RWPE1 (cell line): ENCODE measurements at regions not wholly inside any gene's neighbourhood (a gene's known extent, or its start where the extent isn't known, plus 50 kb on each side); places are given as distances from the start of the nearest gene placed in this dataset.

ENCODE experiments used
- CTCF ChIA-PET: fragments of 350-600 bp; sonication (Branson Sonifier 250); formaldehyde crosslinking; extraction: SDS; loops from one replicate; lab custom pipeline; 2021; lab: Yijun Ruan, JAX
- POLR2A ChIA-PET: fragments of 400-600 bp; formaldehyde crosslinking; extraction: SDS; loops from one replicate; lab custom pipeline; 2020; ENCODE audit warnings: antibody characterized with exemption; ENCODE audit not compliant: low non-redundant PET; lab: Yijun Ruan, JAX
- DNase-seq: peaks from one replicate; pipeline ENCODE4 v3.0.0; 2012; ENCODE audit warnings: low spot score
- H3K27ac ChIP-seq: fragments of 450-650 bp; 2 replicates; pipeline ENCODE4 v1.5.1; 2017
- TF ChIP-seq, protein P1 (sequence below): fragments of 450-650 bp; conservative IDR thresholded peaks from 2 replicates; pipeline ENCODE4 v1.5.1; 2017; ENCODE audit warnings: low read depth, mild to moderate bottlenecking

DNA sequence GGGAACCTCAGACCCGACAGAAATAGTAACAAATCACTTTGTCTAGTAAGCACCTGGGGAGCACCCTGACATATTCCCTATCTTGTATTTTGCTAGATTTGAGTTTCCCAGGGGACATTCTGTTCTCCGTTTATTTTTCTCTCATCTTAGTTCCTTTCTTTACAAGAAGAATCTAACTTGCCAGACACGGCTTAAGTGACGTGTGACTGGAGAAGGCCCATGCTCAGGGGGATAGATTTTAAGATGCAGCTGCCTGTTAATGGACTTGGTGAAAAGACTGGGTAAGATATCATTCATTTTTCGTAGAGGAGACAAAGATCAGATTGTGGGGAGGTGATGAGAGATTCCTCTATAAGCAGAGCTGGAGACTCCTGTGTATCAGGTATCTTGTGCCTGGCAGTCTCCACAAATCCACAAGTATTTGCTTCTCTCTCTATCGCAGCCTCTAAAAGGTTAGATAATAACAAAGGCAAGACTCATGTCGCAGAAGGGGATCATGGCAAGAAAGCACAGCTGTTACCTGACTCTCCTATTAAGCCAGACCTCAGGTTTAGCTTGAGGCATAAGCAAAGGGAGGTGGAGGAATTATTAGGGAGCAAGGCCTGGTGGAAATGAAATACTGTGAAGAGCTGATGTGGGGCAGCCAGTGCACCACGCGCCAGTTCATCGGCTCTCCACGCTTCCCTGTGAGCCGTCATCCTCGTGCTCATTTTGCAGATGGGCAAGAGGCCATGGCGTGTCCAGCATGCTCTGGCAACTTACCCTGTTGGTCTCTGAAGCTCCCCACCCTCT, 347.2 kb upstream of the TNP1 start:
- no peak for DNase-seq
- no peak overlapping the region for H3K27ac ChIP-seq
- POLR2A ChIA-PET = no interaction called here
- CTCF ChIA-PET = interaction anchor here (0.7 kb wide), 1 partner anchor 1010 kb away, joined by 4 read pairs; no protein-coding TSS in a partner anchor
- TF ChIP-seq, protein P1, sequence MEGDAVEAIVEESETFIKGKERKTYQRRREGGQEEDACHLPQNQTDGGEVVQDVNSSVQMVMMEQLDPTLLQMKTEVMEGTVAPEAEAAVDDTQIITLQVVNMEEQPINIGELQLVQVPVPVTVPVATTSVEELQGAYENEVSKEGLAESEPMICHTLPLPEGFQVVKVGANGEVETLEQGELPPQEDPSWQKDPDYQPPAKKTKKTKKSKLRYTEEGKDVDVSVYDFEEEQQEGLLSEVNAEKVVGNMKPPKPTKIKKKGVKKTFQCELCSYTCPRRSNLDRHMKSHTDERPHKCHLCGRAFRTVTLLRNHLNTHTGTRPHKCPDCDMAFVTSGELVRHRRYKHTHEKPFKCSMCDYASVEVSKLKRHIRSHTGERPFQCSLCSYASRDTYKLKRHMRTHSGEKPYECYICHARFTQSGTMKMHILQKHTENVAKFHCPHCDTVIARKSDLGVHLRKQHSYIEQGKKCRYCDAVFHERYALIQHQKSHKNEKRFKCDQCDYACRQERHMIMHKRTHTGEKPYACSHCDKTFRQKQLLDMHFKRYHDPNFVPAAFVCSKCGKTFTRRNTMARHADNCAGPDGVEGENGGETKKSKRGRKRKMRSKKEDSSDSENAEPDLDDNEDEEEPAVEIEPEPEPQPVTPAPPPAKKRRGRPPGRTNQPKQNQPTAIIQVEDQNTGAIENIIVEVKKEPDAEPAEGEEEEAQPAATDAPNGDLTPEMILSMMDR = no peak

DNA sequence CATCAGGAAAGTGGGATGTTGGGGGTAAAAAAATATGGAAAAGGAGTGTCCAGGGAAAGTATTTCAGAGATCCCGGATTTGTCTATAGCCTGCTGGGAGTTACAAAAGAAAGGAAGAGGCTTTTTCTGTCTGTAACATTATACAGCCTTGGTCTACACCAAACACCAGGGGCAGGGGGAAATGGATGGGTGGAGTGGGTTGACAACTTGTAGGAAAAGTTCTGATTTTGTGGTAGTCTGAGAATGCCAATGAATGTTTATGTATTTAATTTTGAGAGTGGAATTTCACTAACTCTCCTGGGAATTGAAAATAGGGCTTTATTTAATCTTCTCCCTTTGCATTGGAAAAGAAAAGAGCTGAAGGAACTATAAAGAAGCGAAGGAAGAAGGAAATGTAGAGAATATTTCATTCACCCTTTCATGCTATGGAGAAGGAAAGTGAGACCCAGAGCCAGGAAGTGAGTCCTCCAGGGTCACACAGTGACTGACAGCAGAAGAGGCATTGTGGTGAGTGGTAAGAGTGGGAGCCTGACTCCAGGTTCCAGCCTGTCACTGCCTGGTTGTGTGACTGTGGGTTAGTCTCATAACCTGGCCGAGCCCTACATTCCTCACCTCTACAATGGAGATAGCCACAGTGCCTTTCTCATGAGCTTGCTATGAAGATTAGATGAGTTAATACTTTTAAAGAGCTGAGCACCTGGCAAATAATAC, 346.3 kb upstream of the TNP1 start:
- no peak overlapping the region for H3K27ac ChIP-seq
- ChIA-PET CTCF (interaction anchor here (0.7 kb wide), 1 partner anchor 1009 kb away, joined by 4 read pairs; no protein-coding TSS in a partner anchor), POLR2A (no interaction called here)
- TF ChIP-seq, protein P1 = no peak
- DNase-seq = no peak

DNA sequence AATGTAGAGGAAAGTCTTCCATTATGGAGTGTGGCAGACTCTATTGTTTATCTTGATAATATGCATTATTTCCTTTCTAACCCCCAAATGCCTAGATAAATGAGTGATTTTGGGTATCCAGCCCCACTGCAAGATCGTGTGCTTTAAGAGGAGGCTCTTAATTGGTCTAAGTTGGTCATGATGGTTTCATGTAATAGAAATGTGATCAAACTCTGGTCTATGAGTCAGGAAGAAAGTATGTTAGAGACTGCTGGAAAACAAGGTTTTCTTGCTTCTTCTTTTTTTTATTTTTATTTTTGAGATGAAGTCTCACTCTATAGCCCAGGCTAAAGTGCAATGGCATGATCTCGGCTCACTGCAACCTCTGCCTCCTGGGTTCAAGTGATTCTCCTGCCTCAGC, 344.5 kb upstream of the TNP1 start:
- TF ChIP-seq, protein P1 = no peak
- no peak for DNase-seq
- no peak overlapping the region for H3K27ac ChIP-seq
- ChIA-PET POLR2A (no interaction called here), CTCF (no interaction called here)

DNA sequence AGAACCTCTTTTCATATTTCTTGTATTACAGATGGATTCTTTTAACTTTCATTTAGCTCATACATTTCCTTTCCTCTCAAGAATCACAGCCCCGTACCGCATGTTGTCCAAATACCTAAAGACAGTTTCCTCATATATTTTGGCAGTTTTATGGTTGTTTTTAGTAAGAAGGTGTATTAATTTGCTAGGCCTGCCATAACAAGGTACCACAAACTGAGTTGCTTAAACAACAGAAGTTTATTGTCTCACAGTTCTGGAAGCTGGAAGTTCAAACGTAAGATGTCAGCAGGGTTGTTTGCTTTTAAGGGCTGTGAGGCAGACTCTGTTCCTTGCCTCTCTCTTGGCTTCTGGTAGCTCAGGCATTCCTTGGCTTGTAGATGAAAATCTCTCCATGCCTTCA, 343.2 kb upstream of the TNP1 start:
- CTCF ChIA-PET = no interaction called here
- DNase-seq = no peak
- H3K27ac ChIP-seq = no peak overlapping the region
- TF ChIP-seq, protein P1 = no peak
- POLR2A ChIA-PET = no interaction called here

DNA sequence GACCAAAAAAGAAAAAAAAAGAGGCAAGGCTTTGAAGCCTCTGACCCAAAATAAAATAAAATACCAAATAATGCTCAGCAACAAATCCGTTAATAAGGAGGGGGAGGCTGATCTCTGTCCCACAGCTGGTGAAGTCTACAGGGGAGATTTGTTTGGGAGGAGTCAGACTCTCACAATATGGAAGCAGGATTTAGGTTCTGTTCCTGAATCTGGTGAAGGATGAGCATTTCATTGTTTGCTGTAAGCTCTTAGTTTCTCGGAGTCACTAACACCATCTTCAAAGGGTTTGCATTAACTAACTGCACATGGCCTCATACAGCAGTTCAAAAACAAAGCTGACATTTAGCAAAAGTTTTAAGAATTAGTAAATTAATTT, 339.4 kb upstream of the TNP1 start:
- no peak overlapping the region for H3K27ac ChIP-seq
- TF ChIP-seq, protein P1 = no peak
- ChIA-PET POLR2A (no interaction called here), CTCF (interaction anchor here (0.7 kb wide), 1 partner anchor 194 kb away, joined by 3 read pairs; no protein-coding TSS in a partner anchor)
- no peak for DNase-seq

DNA sequence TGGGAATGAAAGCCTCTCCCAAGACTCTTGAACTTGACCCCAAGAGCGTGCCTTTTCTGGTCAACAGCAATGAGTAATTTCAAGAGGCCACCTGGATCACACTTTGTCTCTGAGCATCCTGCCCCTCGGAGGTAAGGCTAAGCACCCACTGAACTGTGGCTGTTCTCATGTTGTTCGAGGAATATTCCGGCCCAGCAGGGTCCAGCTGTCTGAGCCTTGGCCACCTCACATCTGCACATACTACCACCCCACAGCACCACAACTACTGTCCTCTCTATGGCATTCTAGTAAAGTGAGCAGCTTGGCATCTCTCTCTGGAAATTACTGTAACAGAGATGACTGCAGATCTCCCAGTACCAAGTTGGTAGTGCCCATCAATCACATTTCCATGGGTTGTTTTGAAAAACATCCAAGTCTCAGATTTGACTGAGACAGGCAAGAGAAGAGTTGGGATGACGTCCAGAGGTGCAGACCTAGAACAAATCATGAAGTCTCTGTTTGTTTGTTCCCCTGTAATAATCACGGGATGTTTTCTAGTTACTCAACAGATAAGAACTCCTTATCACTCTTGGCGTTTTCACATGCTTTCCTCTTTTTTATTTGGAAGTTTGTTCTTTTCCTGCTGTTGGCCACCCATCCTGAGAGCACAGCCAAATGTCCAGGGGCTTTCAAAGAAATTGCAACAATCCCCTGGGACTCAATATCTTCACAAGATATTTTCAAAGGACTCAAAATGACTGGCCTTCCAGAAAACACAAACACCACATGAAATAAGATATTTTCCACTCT, 336.0 kb upstream of the TNP1 start:
- no peak for DNase-seq
- CTCF ChIA-PET = interaction anchor here (0.6 kb wide), 1 partner anchor 315 kb away, joined by 3 read pairs; no protein-coding TSS in a partner anchor
- TF ChIP-seq, protein P1 = no peak
- POLR2A ChIA-PET = no interaction called here
- H3K27ac ChIP-seq = no peak overlapping the region
